Heart right ventricle (tissue), 16 donors: ENCODE measurements at regions not wholly inside any gene's neighbourhood (a gene's known extent, or its start where the extent isn't known, plus 50 kb on each side); places are given as distances from the start of the nearest gene placed in this dataset.
A peak's percentile ranks its signal among the peaks of the same experiment; 100 is the strongest.

Source experiments
- ATAC-seq, 8 donors: fragments of 200-7000 bp; cut with Tn5 transposase; one replicate each; pipeline ENCODE4 v1.9.1; 2020; ENCODE audit warnings: mild to moderate bottlenecking in 8 of 8, moderate library complexity in 8 of 8, moderate number of reproducible peaks in 1 of 8
- DNase-seq, 2 donors: peaks; one replicate each; pipeline ENCODE4 v3.0.0-alpha.2; 2020
- H3K27ac ChIP-seq, 10 donors: fragments of 200-600 bp; sonication (generic) in 2 of 10; one replicate each; pipeline versions ENCODE4 v1.5.0 to v1.8.0; 2020 to 2022; ENCODE audit warnings: mild to moderate bottlenecking in 3 of 10
- H3K27me3 ChIP-seq, 7 donors: fragments of 200-600 bp; one replicate each; pipeline ENCODE4 v1.8.0; 2021 to 2022; ENCODE audit warnings: mild to moderate bottlenecking in 2 of 7
- H3K36me3 ChIP-seq, 9 donors: fragments of 200-600 bp; sonication (generic) in 1 of 9; one replicate each; pipeline versions ENCODE4 v1.5.0 to v1.8.0; 2020 to 2022; ENCODE audit warnings: mild to moderate bottlenecking in 2 of 9
- H3K4me1 ChIP-seq, 9 donors: fragments of 200-600 bp; sonication (generic) in 1 of 9; one replicate each; pipeline versions ENCODE4 v1.5.0 to v1.8.0; 2020 to 2022; ENCODE audit warnings: mild to moderate bottlenecking in 4 of 9
- H3K4me3 ChIP-seq, 10 donors: fragments of 200-600 bp; sonication (generic) in 2 of 10; one replicate each; pipeline versions ENCODE4 v1.5.0 to v1.8.0; 2020 to 2022; ENCODE audit warnings: mild to moderate bottlenecking in 7 of 10, moderate library complexity in 2 of 10
- H3K9me3 ChIP-seq, 11 donors: fragments of 200-600 bp in 10 of 11; sonication (generic) in 2 of 11; one replicate each; pipeline versions ENCODE4 v1.5.0 to v1.8.0; 2013 to 2022; ENCODE audit warnings: mild to moderate bottlenecking in 2 of 11, control low read depth in 1 of 11, moderate library complexity in 1 of 11
- WGBS, 2 donors: extraction: QIAGEN DNeasy Blood & Tissue Kit; methylation state at CpG; one replicate each; pipeline ENCODE4 v1.1.7; 2013; ENCODE audit warnings: inconsistent platforms in 1 of 2; 5-methylcytosine and 5-hydroxymethylcytosine counted together
- intact Hi-C, 10 donors: fragments of 100-400 bp; cut with DNase I; formaldehyde crosslinking; loops; one replicate each; pipeline versions ENCODE4 v1.11.1 to v1.14.2; 2022
- TF ChIP-seq, protein P1 (sequence below), 9 donors: fragments of 200-600 bp; sonication (generic) in 2 of 9; IDR thresholded peaks; one replicate each; pipeline versions ENCODE4 v1.5.0 to v1.8.0; 2021 to 2022; ENCODE audit warnings: antibody characterized with exemption in 9 of 9, mild to moderate bottlenecking in 5 of 9, moderate library complexity in 1 of 9
- donor health status: Arrhythmogenic right ventricular cardiomyopathy.
- donor health status: ischemic (EF 13 %, LVEDD 7.1; RV severe dilation, severe dysfunction).
- donor health status: healthy with polysubstance abuse.
- donor health status: DM: no; HTN: yes; CAD: no.
- donor health status: DM: no; HTN: no; CAD: no.
- donor health status: ischemic (EF 25% LVEDD 6.9; RV normal size, moderate dysfunction).
- donor health status: ischemic (EF 25% LVEDD 5.7; RV mildly dilated, moderate dysfunction).
- donor health status: healthy.
- donor health status: DM: yes; HTN: yes; CAD: no.
- donor health status: Ischemic cardiomyopathy.
- donor health status: ischemic (EF 35%, LVEDD 5.7; RV mildly dilated, moderate dysfunction).
- donor health status: nonischemic (EF 11% LVEDD 7.7; RV severe dilation, severe dysfunction).
- donor health status: DM: yes; HTN: yes; CAD: no.
- donor health status: PGD.
- donor health status: ischemic (EF 29% LVEDD 5.4; RV normal size, mild dysfunction).
- donor health status: nonischemic (EF 23%, LVEDD 6.1; RV moderate dilation, normal function).

DNA sequence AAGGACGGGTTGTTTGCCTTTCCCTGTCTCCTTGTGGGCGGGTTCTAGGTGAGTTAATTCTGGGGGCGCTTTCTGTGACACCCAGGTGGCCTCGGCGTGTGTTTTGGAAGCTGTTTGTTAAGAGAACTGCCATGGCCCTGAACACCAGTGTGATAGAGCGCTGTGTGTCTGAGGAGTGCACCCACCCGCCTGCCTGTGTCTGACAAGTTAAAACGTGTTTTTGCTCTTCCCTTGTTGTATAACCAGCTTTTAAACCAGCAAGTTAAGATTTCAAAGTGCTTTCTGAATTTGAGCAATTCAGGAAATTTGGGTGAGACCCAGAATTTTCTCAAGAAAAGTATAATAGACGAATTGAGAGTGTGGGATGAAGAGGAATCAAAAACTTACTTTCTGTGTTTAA lies 55.2 kb upstream of the HGFAC start:
- Histone ChIP-seq H3K9me3 (peaks cover 0 to under 1% (median 0%) of the 10 kb centered on the region in 11 donors), H3K27ac (peak overlapping the region in 4 of 10 donors; percentile 68 to 90 (median 84)), H3K27me3 (no peaks in the 10 kb centered on the region), H3K36me3 (no peaks in the 10 kb centered on the region), H3K4me3 (no peak overlapping the region), H3K4me1 (peaks cover 2 to 67% (median 51%) of the 10 kb centered on the region in 9 donors)
- TF ChIP-seq, protein P1, sequence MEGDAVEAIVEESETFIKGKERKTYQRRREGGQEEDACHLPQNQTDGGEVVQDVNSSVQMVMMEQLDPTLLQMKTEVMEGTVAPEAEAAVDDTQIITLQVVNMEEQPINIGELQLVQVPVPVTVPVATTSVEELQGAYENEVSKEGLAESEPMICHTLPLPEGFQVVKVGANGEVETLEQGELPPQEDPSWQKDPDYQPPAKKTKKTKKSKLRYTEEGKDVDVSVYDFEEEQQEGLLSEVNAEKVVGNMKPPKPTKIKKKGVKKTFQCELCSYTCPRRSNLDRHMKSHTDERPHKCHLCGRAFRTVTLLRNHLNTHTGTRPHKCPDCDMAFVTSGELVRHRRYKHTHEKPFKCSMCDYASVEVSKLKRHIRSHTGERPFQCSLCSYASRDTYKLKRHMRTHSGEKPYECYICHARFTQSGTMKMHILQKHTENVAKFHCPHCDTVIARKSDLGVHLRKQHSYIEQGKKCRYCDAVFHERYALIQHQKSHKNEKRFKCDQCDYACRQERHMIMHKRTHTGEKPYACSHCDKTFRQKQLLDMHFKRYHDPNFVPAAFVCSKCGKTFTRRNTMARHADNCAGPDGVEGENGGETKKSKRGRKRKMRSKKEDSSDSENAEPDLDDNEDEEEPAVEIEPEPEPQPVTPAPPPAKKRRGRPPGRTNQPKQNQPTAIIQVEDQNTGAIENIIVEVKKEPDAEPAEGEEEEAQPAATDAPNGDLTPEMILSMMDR (IDR thresholded peaks at IDR 0.05), result no peak
- intact Hi-C loops, result loop anchor here in 1 of 10 donors (5.0 kb wide), 1 partner anchor 94 kb away; the partner anchor contains the start of gene RGS12
- 86% methylated on average over 9 of the region's 9 CpGs for WGBS, 2 donors
- ATAC-seq (no peak), DNase-seq (no peak)

DNA sequence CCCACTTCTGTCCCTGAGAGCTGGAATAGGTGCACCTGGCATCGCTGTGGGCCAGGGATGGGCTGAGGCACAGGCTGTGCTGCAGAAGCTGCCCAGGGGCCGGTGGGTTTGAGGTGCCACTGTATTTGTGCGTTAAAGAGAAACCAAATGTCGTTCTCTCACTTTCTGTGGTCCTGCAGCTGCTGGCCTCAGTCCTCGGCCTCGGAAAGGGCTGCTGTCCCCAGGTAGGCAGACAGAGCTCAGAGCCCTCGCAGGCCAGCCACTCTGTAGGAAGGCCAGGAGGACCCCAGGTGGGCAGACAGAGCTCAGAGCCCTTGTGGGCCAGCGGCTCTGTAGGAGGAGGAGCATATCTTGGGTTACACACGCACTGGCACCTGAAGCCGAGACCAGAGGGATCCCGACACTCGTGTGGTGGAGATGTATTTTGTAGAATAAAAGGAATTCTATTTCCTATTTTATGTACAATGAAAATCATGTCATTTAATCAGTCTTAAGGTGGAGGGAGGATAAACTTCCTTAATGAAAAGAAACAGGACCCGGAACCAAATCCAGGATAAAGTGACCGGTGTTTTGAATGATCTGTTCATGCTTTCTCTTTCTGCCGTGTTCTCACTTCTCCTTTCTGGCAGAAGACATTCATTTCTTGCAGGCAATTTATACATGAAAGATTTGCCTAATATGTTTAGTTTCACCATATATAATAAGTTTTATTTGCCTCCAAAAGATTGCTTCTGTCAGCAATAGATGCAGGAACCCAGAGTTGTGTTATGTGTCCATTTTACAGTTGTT lies 54.4 kb upstream of the HGFAC start:
- WGBS, 2 donors, result 66 to 72% methylated on average over 15 of the region's 15 CpGs
- H3K4me3 ChIP-seq, result peak overlapping the region in 9 of 10 donors; percentile 3 to 52 (median 37)
- peak overlapping the region in 8 of 10 donors; percentile 59 to 90 (median 70) for H3K27ac ChIP-seq
- intact Hi-C loops, result loop anchor here in 1 of 10 donors (5.0 kb wide), 1 partner anchor 95 kb away; the partner anchor contains the start of gene RGS12
- no peaks in the 10 kb centered on the region for H3K9me3 ChIP-seq
- no peaks in the 10 kb centered on the region for H3K27me3 ChIP-seq
- H3K36me3 ChIP-seq, result no peaks in the 10 kb centered on the region
- peaks cover 2 to 67% (median 51%) of the 10 kb centered on the region in 9 donors for H3K4me1 ChIP-seq
- DNase-seq, result peak in 1 of 2 donors; percentile 12
- ATAC-seq, result no peak
- TF ChIP-seq, protein P1 (IDR thresholded peaks at IDR 0.05), result no peak

DNA sequence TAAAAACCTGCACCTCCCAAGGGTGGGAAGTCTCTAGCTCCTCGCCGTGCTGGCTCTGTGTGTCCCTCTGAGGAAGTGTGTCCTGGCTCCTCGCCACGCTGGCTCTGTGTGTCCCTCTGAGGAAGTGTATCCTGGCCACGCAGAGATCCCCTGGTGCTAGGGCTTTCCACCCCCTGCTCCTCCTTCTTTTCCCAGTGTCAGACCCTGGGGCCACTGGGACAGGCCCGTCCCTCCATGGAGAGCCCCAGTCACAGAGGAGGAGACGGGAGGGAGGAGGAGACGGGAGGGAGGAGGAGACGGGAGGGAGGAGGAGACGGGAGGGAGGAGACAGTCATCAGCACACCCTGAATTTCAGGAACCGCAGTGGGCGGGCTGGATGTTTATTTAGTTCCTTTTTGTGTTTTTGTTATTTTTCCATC lies 53.8 kb upstream of the HGFAC start:
- intact Hi-C loops, result loop anchor here in 1 of 10 donors (5.0 kb wide), 1 partner anchor 96 kb away; the partner anchor contains the start of gene RGS12
- Histone ChIP-seq H3K4me3 (peak overlapping the region in 9 of 10 donors; percentile 17 to 52 (median 37)), H3K9me3 (no peaks in the 10 kb centered on the region), H3K36me3 (no peaks in the 10 kb centered on the region), H3K27ac (peak overlapping the region in 9 of 10 donors; percentile 59 to 90 (median 68)), H3K27me3 (no peaks in the 10 kb centered on the region), H3K4me1 (peaks cover 2 to 67% (median 51%) of the 10 kb centered on the region in 9 donors)
- TF ChIP-seq, protein P1 (IDR thresholded peaks at IDR 0.05), result no peak
- peak; percentile 81 to 91 (median 86) for ATAC-seq
- 19 to 34% methylated on average over 12 of the region's 12 CpGs for WGBS, 2 donors
- peak; percentile 88 to 91 for DNase-seq

DNA sequence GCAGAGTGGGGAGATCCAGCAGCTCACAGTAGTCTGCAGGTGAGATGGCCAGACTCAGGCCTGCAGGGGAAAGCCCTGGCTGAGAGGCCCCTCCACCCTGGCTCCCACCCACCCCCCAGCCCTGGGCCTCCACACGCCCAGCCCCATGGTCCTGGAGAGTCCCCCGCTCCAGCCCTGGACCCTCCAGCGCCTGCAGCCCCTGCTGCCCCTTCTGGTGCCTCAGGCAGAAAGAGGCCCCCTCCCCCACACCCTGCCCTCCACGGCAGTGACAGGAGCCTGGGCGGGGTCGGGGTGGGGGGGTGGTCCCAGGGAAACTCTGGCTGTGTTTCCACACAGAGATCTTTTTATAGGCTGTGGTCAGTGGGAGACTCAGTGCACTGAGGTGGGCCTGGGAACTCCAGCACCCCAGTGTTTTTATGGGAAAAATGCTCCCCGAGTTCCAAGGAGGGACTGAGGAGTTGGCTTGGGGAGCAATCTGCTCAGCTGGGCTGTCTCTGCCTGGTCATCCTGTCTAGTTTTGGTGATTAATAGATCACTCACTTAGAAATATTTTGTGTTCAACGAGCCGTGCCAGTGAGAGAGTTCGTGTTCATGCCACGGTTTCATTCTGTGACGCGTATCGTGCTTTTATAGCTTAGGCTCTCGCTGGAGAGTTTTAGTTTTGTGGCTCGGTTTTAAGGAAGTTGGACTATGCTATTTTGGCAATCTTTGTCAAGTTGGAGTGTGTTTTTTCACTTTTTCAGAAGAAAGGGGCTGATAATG lies 53.1 kb upstream of the HGFAC start:
- TF ChIP-seq, protein P1 (IDR thresholded peaks at IDR 0.05), result no peak

More for the DNA sequence above, 53.1 kb upstream of the HGFAC start:
- WGBS, 2 donors, result 41 to 43% methylated on average over 16 of the region's 16 CpGs
- H3K4me1 ChIP-seq, result peaks cover 2 to 62% (median 51%) of the 10 kb centered on the region in 9 donors
- ATAC-seq (peak in 7 of 8 donors; percentile 4 to 46 (median 17)), DNase-seq (peak in 1 of 2 donors; percentile 16)
- H3K27ac ChIP-seq, result peak overlapping the region; percentile 24 to 90 (median 66)
- intact Hi-C loops, result loop anchor here in 1 of 10 donors (5.0 kb wide), 1 partner anchor 96 kb away; the partner anchor contains the start of gene RGS12
- H3K36me3 ChIP-seq, result no peaks in the 10 kb centered on the region
- H3K9me3 ChIP-seq, result no peaks in the 10 kb centered on the region
- peak overlapping the region in 9 of 10 donors; percentile 17 to 52 (median 37) for H3K4me3 ChIP-seq
- H3K27me3 ChIP-seq, result no peaks in the 10 kb centered on the region
